OCI-LY7 (cell line): ENCODE measurements at regions not wholly inside any gene's neighbourhood (a gene's known extent, or its start where the extent isn't known, plus 50 kb on each side); places are given as distances from the start of the nearest gene placed in this dataset.

Source experiments
- BruUV-seq: library from RNA; stranded (reverse); fragments of 400-500 nt; replicated peaks from 2 replicates; lab custom pipeline; 2021; lab: Mats Ljungman, UMichigan
- CTCF ChIA-PET: fragments of 300-600 bp; sonication (Branson Sonifier 250); formaldehyde crosslinking; loops from one replicate; lab custom pipeline; 2022; ENCODE audit warnings: antibody characterized with exemption; ENCODE audit not compliant: unreplicated experiment; lab: Charles Lee
- POLR2A ChIA-PET: fragments of 300-600 bp; sonication (Branson Sonifier 250); formaldehyde crosslinking; loops from one replicate; lab custom pipeline; 2022; ENCODE audit warnings: antibody characterized with exemption; lab: Charles Lee
- DNase-seq: peaks from one replicate; pipeline ENCODE4 v3.0.0-alpha.2; 2015; ENCODE audit warnings: low spot score
- H2AFZ ChIP-seq: fragments of 200-600 bp; sonication (generic), shearing (Covaris generic); 2 replicates; pipeline ENCODE4 v1.6.1; 2014; ENCODE audit warnings: mild to moderate bottlenecking, antibody characterized with exemption, low read length, moderate library complexity
- H3K27ac ChIP-seq: fragments of 200-600 bp; sonication (generic); 2 replicates; pipeline ENCODE4 v1.5.1; 2014; ENCODE audit warnings: mixed run types, low read depth, mild to moderate bottlenecking, moderate library complexity, low read length, inconsistent platforms; ENCODE audit not compliant: poor library complexity, severe bottlenecking
- H3K36me3 ChIP-seq: fragments of 200-600 bp; sonication (generic); 2 replicates; pipeline ENCODE4 v1.6.1; 2014; ENCODE audit warnings: mild to moderate bottlenecking, antibody characterized with exemption, low read length, moderate library complexity, mixed read lengths; ENCODE audit not compliant: insufficient read depth
- H3K4me1 ChIP-seq: fragments of 200-600 bp; sonication (generic); 2 replicates; pipeline ENCODE4 v1.5.1; 2014; ENCODE audit warnings: mild to moderate bottlenecking, low read length; ENCODE audit not compliant: insufficient read depth, poor library complexity, severe bottlenecking
- H3K4me2 ChIP-seq: fragments of 200-600 bp; sonication (generic); 2 replicates; pipeline ENCODE4 v1.6.1; 2014; ENCODE audit warnings: mild to moderate bottlenecking, low read length
- H3K4me3 ChIP-seq: fragments of 200-600 bp; sonication (generic); 2 replicates; pipeline ENCODE4 v1.5.1; 2014; ENCODE audit warnings: mild to moderate bottlenecking, low read depth, low read length; ENCODE audit not compliant: poor library complexity, severe bottlenecking
- H3K79me2 ChIP-seq: fragments of 200-600 bp; sonication (generic); 2 replicates; pipeline ENCODE4 v1.6.1; 2016; ENCODE audit warnings: low read depth, mild to moderate bottlenecking, low read length, moderate library complexity, mixed read lengths; ENCODE audit not compliant: insufficient read depth
- H3K9me2 ChIP-seq: fragments of 200-600 bp; sonication (generic); 2 replicates; pipeline ENCODE4 v1.6.1; 2016; ENCODE audit warnings: mild to moderate bottlenecking, low read length, mixed read lengths; ENCODE audit not compliant: insufficient read depth
- H3K9me3 ChIP-seq: fragments of 200-600 bp; sonication (generic); 2 replicates; pipeline ENCODE4 v1.6.1; 2014; ENCODE audit warnings: mild to moderate bottlenecking, mixed run types, low read length, mixed read lengths
- H4K20me1 ChIP-seq: fragments of 200-600 bp; sonication (generic); 2 replicates; pipeline ENCODE4 v1.6.1; 2014; ENCODE audit warnings: mild to moderate bottlenecking, antibody characterized with exemption, low read length, moderate library complexity, mixed read lengths; ENCODE audit not compliant: insufficient read depth
- CTCF ChIP-seq: fragments of 200-600 bp; sonication (generic); conservative IDR thresholded peaks from 2 replicates; pipeline ENCODE4 v1.5.1; 2014; ENCODE audit warnings: mild to moderate bottlenecking, antibody characterized with exemption, low read length, moderate library complexity, mixed read lengths
- EZH2phosphoT487 ChIP-seq: fragments of 200-600 bp; sonication (generic); IDR thresholded peaks from 2 replicates; pipeline ENCODE4 v1.6.1; 2018; ENCODE audit warnings: low read depth, borderline replicate concordance, mild to moderate bottlenecking, mixed run types, antibody characterized with exemption, low read length, moderate library complexity, mixed read lengths
- intact Hi-C: fragments of 100-400 bp; cut with micrococcal nuclease; formaldehyde crosslinking; loops from one replicate; pipeline ENCODE4 v1.10.0; 2022; ENCODE audit not compliant: unreplicated experiment

- BruUV-seq: no TSS peak
- DNase-seq: no peak
Observed at GRCh38 chr3:499001-499761, 302.6 kb downstream of the CHL1 start.

GRCh38 chr3:502486-502885 lies 305.9 kb downstream of the CHL1 start:
- Histone ChIP-seq H3K9me2 (no peaks in the 10 kb centered on the region), H2AFZ (no peak overlapping the region), H3K4me2 (no peak overlapping the region), H3K9me3 (no peaks in the 10 kb centered on the region), H3K79me2 (no peaks in the 10 kb centered on the region), H3K4me3 (no peak overlapping the region), H3K36me3 (no peaks in the 10 kb centered on the region), H4K20me1 (no peaks in the 10 kb centered on the region), H3K4me1 (no peaks in the 10 kb centered on the region), H3K27ac (no peak overlapping the region)
- CTCF ChIA-PET: no interaction called here
- POLR2A ChIA-PET: no interaction called here
- TF ChIP-seq EZH2phosphoT487 (no peak), CTCF (no peak)
- DNase-seq: no peak
- no TSS peak for BruUV-seq
- intact Hi-C loops: no loop called here

More at GRCh38 chr3:499001-499761, 302.6 kb downstream of the CHL1 start:
- no peaks in the 10 kb centered on the region for H3K9me2 ChIP-seq
- no peaks in the 10 kb centered on the region for H3K36me3 ChIP-seq
- no peak overlapping the region for H3K4me2 ChIP-seq
- no peak overlapping the region for H2AFZ ChIP-seq
- no peak overlapping the region for H3K27ac ChIP-seq
- ChIA-PET POLR2A (no interaction called here), CTCF (no interaction called here)
- intact Hi-C loops: no loop called here
- H3K4me3 ChIP-seq: no peak overlapping the region
- no peaks in the 10 kb centered on the region for H3K4me1 ChIP-seq
- TF ChIP-seq EZH2phosphoT487 (no peak), CTCF (no peak)
- H3K9me3 ChIP-seq: no peaks in the 10 kb centered on the region
- H4K20me1 ChIP-seq: no peaks in the 10 kb centered on the region
- H3K79me2 ChIP-seq: no peaks in the 10 kb centered on the region

GRCh38 chr3:513301-513700 lies 316.7 kb downstream of the CHL1 start:
- Histone ChIP-seq H3K4me3 (no peak overlapping the region), H3K27ac (no peak overlapping the region), H3K9me3 (no peaks in the 10 kb centered on the region), H3K4me2 (peak overlapping the region; percentile 19; the same call in 1 of the 2 replicates), H3K9me2 (no peaks in the 10 kb centered on the region), H4K20me1 (no peaks in the 10 kb centered on the region), H3K4me1 (no peaks in the 10 kb centered on the region), H3K36me3 (no peaks in the 10 kb centered on the region), H3K79me2 (no peaks in the 10 kb centered on the region), H2AFZ (peak overlapping the region; percentile 65; the same call in 1 of the 2 replicates)
- POLR2A ChIA-PET: interaction anchor here (1.2 kb wide), 1 partner anchor 25 kb away, joined by 3 read pairs; no protein-coding TSS in a partner anchor
- TF ChIP-seq EZH2phosphoT487: no peak
- DNase-seq: no peak
- CTCF ChIA-PET: no interaction called here
- BruUV-seq: no TSS peak
- intact Hi-C loops: no loop called here
